ENCODE measurements at regions not wholly inside any gene's neighbourhood (a gene's known extent, or its start where the extent isn't known, plus 50 kb on each side); places are given as distances from the start of the nearest gene placed in this dataset.
"Not testable (repeated sequence)": the region's sequence is repeated elsewhere in the genome, so short reads cannot be mapped to it uniquely, and the experiment has no call there.

DNA sequence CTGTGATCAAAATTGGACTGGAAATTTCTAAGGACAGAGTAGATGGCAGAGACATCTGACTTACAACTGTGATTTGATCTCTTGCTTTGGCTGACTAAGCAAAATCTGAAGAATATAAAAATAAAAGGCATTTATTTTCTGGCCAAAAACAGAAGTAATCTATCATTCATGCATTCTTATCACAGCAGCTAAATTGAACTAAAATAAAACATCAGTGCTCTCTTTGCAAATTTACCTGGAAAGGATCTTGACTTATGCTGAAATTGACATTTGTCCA, 81.4 kb upstream of the ZNF678 start:
- in situ Hi-C loops (cut with MboI; ENCODE audit: low pct_ligation_motif_present in 1 of 4, low pct_unique_long_range_greater_than_20kb in 1 of 4, low sequenced_read_pairs in 3 of 4), result loop anchor here in 3 of 4 donors (5.0 to 10.0 kb wide), 2 partner anchors 473 to 475 kb away; no protein-coding TSS in a partner anchor

DNA sequence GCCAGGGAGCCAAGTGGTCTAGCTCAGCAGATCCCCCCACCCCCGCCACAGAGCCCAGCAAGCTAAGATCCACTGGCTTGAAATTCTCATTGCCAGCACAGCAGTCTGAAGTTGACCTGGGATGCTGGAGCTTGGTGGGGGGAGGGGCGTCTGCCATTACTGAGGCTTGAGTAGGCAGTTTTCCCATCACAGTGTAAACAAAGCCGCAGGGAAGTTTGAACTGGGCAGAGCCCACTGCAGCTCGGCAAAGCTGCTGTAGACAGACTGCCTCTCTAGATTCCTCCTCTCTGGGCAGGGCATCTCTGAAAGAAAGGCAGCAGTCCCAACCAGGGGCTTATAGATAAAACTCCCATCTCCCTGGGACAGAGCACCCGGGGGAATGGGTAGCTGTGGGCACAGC, 89.3 kb upstream of the ZNF678 start:
- H3K4me3 ChIP-seq; DNase-seq; H3K4me1 ChIP-seq; in situ Hi-C loops (cut with MboI; ENCODE audit: low pct_ligation_motif_present in 1 of 4, low pct_unique_long_range_greater_than_20kb in 1 of 4, low sequenced_read_pairs in 3 of 4); H3K27ac ChIP-seq; intact Hi-C loops (cut with DNase I; ENCODE audit: low total_unique reads); H3K9me3 ChIP-seq; H3K36me3 ChIP-seq: not testable (repeated sequence)
- peaks cover 33% of the 10 kb centered on the region for H3K27me3 ChIP-seq
- WGBS, 2 donors (ENCODE audit: low coverage in 1 of 2), result 42% methylated on average over 5 of the region's 5 CpGs; no CpG with 5 or more reads in 1 of the 2 donors

More for the DNA sequence above, 81.4 kb upstream of the ZNF678 start:
- DNase-seq, result no peak
- TF ChIP-seq POLR2AphosphoS5 (IDR thresholded peaks at IDR 0.05) (no peak), POLR2A (IDR thresholded peaks at IDR 0.05) (no peak), EP300 (IDR thresholded peaks at IDR 0.05; ENCODE audit: low read depth) (no peak)
- TF ChIP-seq, protein P1, sequence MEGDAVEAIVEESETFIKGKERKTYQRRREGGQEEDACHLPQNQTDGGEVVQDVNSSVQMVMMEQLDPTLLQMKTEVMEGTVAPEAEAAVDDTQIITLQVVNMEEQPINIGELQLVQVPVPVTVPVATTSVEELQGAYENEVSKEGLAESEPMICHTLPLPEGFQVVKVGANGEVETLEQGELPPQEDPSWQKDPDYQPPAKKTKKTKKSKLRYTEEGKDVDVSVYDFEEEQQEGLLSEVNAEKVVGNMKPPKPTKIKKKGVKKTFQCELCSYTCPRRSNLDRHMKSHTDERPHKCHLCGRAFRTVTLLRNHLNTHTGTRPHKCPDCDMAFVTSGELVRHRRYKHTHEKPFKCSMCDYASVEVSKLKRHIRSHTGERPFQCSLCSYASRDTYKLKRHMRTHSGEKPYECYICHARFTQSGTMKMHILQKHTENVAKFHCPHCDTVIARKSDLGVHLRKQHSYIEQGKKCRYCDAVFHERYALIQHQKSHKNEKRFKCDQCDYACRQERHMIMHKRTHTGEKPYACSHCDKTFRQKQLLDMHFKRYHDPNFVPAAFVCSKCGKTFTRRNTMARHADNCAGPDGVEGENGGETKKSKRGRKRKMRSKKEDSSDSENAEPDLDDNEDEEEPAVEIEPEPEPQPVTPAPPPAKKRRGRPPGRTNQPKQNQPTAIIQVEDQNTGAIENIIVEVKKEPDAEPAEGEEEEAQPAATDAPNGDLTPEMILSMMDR (IDR thresholded peaks at IDR 0.05), result no peak
- Histone ChIP-seq H3K36me3 (no peaks in the 10 kb centered on the region), H3K9me3 (no peaks in the 10 kb centered on the region), H3K27me3 (peaks cover 12% of the 10 kb centered on the region), H3K4me1 (no peaks in the 10 kb centered on the region), H3K4me3 (no peak overlapping the region), H3K27ac (no peak overlapping the region)
- intact Hi-C loops (cut with DNase I; ENCODE audit: low total_unique reads), result loop anchor here (10.0 kb wide), 2 partner anchors 473 to 593 kb away; no protein-coding TSS in a partner anchor

DNA sequence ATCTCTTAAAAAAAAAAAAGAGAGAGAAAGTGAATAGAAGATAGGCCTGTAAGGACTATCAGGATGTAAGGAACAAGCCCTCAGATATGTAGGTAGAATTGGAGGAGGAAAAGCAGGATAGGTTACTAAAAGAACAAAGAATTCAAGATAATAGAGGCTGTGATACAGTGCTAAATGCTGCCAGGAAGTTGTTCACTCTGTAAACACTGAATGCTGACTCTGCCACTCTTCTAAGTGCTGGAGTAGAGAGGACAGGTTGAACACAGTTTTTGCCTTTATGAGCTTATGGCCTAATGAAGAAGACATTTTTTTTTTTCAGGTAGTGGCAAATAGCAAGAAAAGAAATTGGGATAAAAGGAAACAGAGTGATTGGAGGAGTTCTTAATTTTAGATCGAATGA, 90.6 kb upstream of the ZNF678 start:
- no peak overlapping the region for H3K27ac ChIP-seq
- H3K9me3 ChIP-seq, result no peaks in the 10 kb centered on the region
- H3K36me3 ChIP-seq, result no peaks in the 10 kb centered on the region
- 73 to 88% methylated on average over 1 of the region's 1 CpG for WGBS, 2 donors (ENCODE audit: low coverage in 1 of 2)
- peaks cover 33% of the 10 kb centered on the region for H3K27me3 ChIP-seq
- H3K4me1 ChIP-seq, result no peaks in the 10 kb centered on the region
- intact Hi-C loops (cut with DNase I; ENCODE audit: low total_unique reads) (no loop called here), in situ Hi-C loops (cut with MboI; ENCODE audit: low pct_ligation_motif_present in 1 of 4, low pct_unique_long_range_greater_than_20kb in 1 of 4, low sequenced_read_pairs in 3 of 4) (no loop called here)
- DNase-seq, result no peak
- H3K4me3 ChIP-seq, result no peak overlapping the region
- TF ChIP-seq POLR2AphosphoS5 (IDR thresholded peaks at IDR 0.05) (no peak), EP300 (IDR thresholded peaks at IDR 0.05; ENCODE audit: low read depth) (no peak), POLR2A (IDR thresholded peaks at IDR 0.05) (no peak)
- TF ChIP-seq, protein P1 (IDR thresholded peaks at IDR 0.05), result no peak

GRCh38 chr1:227470688-227471087, 92.7 kb upstream of the ZNF678 start:
- H3K9me3 ChIP-seq, result no peaks in the 10 kb centered on the region
- H3K4me3 ChIP-seq, result no peak overlapping the region
- H3K27ac ChIP-seq, result no peak overlapping the region
- no peak for DNase-seq
- H3K4me1 ChIP-seq, result no peaks in the 10 kb centered on the region
- in situ Hi-C loops (cut with MboI; ENCODE audit: low pct_ligation_motif_present in 1 of 4, low pct_unique_long_range_greater_than_20kb in 1 of 4, low sequenced_read_pairs in 3 of 4) (no loop called here), intact Hi-C loops (cut with DNase I; ENCODE audit: low total_unique reads) (no loop called here)
- WGBS, 2 donors (ENCODE audit: low coverage in 1 of 2), result 92 to 100% methylated on average over 2 of the region's 2 CpGs
- H3K36me3 ChIP-seq, result no peaks in the 10 kb centered on the region
- TF ChIP-seq EP300 (IDR thresholded peaks at IDR 0.05; ENCODE audit: low read depth) (no peak), POLR2A (IDR thresholded peaks at IDR 0.05) (no peak), POLR2AphosphoS5 (IDR thresholded peaks at IDR 0.05) (no peak)
- TF ChIP-seq, protein P1 (IDR thresholded peaks at IDR 0.05), result no peak
- peaks cover 20% of the 10 kb centered on the region for H3K27me3 ChIP-seq

- intact Hi-C loops (cut with DNase I; ENCODE audit: low total_unique reads), result no loop called here
- TF ChIP-seq, protein P1 (IDR thresholded peaks at IDR 0.05), result no peak
- TF ChIP-seq EP300 (IDR thresholded peaks at IDR 0.05; ENCODE audit: low read depth) (no peak), POLR2A (IDR thresholded peaks at IDR 0.05) (no peak), POLR2AphosphoS5 (IDR thresholded peaks at IDR 0.05) (no peak)
- no peak overlapping the region for H3K4me3 ChIP-seq
- WGBS, 2 donors (ENCODE audit: low coverage in 1 of 2), result 53 to 62% methylated on average over 2 to 3 of the region's 3 CpGs
- no peak for DNase-seq
- H3K4me1 ChIP-seq, result no peaks in the 10 kb centered on the region
- no peaks in the 10 kb centered on the region for H3K9me3 ChIP-seq
- no peak overlapping the region for H3K27ac ChIP-seq
- in situ Hi-C loops (cut with MboI; ENCODE audit: low pct_ligation_motif_present in 1 of 4, low pct_unique_long_range_greater_than_20kb in 1 of 4, low sequenced_read_pairs in 3 of 4), result no loop called here
- H3K27me3 ChIP-seq, result peaks cover 20% of the 10 kb centered on the region
- no peaks in the 10 kb centered on the region for H3K36me3 ChIP-seq
These were observed 93.6 kb upstream of the ZNF678 start for GRCh38 chr1:227469708-227470107.
